ENCODE measurements at regions not wholly inside any gene's neighbourhood (a gene's known extent, or its start where the extent isn't known, plus 50 kb on each side); places are given as distances from the start of the nearest gene placed in this dataset.

DNA sequence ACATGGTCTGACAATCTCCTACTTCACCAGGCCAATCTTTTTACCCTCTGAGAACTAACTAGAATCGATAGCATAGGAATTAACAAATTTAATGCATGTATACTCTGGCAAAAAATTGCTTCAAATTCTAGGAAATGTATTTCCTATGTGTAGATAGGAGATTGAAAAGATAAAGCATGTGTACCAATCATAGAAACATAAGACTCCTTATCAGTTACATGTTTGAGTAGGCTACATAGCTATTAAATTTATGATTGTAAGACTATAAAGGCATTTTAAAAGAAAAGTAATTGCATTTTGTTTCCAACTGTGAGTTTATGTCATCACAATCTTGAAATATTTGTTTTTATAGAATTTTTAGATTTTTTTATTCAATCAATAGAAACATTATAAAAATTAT, 196.6 kb upstream of the HEY2 start:
- Histone ChIP-seq H3K4me3 (ENCODE audit: low read depth, low read length) (no peak overlapping the region), H3K36me3 (ENCODE audit: control insufficient read depth, insufficient read depth, low read length) (no peaks in the 10 kb centered on the region), H3K9me3 (ENCODE audit: control insufficient read depth in 2 of 2, low read length in 2 of 2) (no peaks in the 10 kb centered on the region), H3K27me3 (ENCODE audit: control insufficient read depth, insufficient read depth, low read length) (peaks cover 2% of the 10 kb centered on the region), H3K4me1 (ENCODE audit: control insufficient read depth, insufficient read depth, low read length, poor library complexity, severe bottlenecking) (no peaks in the 10 kb centered on the region), H3K27ac (ENCODE audit: insufficient read depth, low read length, poor library complexity, severe bottlenecking) (no peak overlapping the region)
- Mint-ChIP-seq H3K27ac (no peak overlapping the region), H3K27me3 (peaks cover 18% of the 10 kb centered on the region), H3K4me1 (no peaks in the 10 kb centered on the region), H3K36me3 (no peaks in the 10 kb centered on the region), H3K9me3 (no peaks in the 10 kb centered on the region), H3K4me3 (no peak overlapping the region)
- no peak for ATAC-seq (ENCODE audit: low read depth in 2 of 2)
- no peak for DNase-seq

DNA sequence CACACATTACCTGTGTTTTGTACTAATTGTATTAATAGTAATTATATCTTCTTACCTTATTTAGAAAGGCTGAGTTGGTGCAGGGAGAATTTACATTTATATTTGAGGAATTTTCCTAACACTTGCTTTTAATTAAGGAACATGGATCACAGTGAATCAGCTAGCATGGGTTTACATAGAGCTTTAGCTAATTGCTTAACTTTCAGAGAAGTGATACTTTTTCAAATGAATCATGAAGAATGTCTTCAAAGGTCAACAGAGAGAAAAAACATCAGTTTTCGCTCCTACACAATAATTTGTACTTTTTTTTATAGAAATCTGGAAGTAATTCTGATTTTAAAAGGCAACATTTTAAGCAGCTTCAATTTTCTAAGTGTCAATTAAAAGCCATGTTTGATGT, 195.0 kb upstream of the HEY2 start:
- Histone ChIP-seq H3K27me3 (ENCODE audit: control insufficient read depth, insufficient read depth, low read length) (peaks cover 2% of the 10 kb centered on the region), H3K4me3 (ENCODE audit: low read depth, low read length) (no peak overlapping the region), H3K9me3 (ENCODE audit: control insufficient read depth in 2 of 2, low read length in 2 of 2) (no peaks in the 10 kb centered on the region), H3K4me1 (ENCODE audit: control insufficient read depth, insufficient read depth, low read length, poor library complexity, severe bottlenecking) (no peaks in the 10 kb centered on the region), H3K36me3 (ENCODE audit: control insufficient read depth, insufficient read depth, low read length) (no peaks in the 10 kb centered on the region), H3K27ac (ENCODE audit: insufficient read depth, low read length, poor library complexity, severe bottlenecking) (no peak overlapping the region)
- no peak for DNase-seq
- ATAC-seq (ENCODE audit: low read depth in 2 of 2): no peak
- Mint-ChIP-seq H3K4me3 (no peak overlapping the region), H3K36me3 (no peaks in the 10 kb centered on the region), H3K27ac (peak overlapping the region in 1 of 3 donors; percentile 62), H3K27me3 (peaks cover 18% of the 10 kb centered on the region), H3K9me3 (no peaks in the 10 kb centered on the region), H3K4me1 (no peaks in the 10 kb centered on the region)

GRCh38 chr6:125558241-125558843, 191.1 kb upstream of the HEY2 start:
- ATAC-seq (ENCODE audit: low read depth in 2 of 2) (no peak), DNase-seq (no peak)
- Histone ChIP-seq H3K27ac (ENCODE audit: insufficient read depth, low read length, poor library complexity, severe bottlenecking) (no peak overlapping the region), H3K4me3 (ENCODE audit: low read depth, low read length) (no peak overlapping the region), H3K36me3 (ENCODE audit: control insufficient read depth, insufficient read depth, low read length) (no peaks in the 10 kb centered on the region), H3K9me3 (ENCODE audit: control insufficient read depth in 2 of 2, low read length in 2 of 2) (no peaks in the 10 kb centered on the region), H3K27me3 (ENCODE audit: control insufficient read depth, insufficient read depth, low read length) (peaks cover 2% of the 10 kb centered on the region), H3K4me1 (ENCODE audit: control insufficient read depth, insufficient read depth, low read length, poor library complexity, severe bottlenecking) (no peaks in the 10 kb centered on the region)
- H3K4me1 Mint-ChIP-seq: no peaks in the 10 kb centered on the region
- H3K4me3 Mint-ChIP-seq: no peak overlapping the region
- peaks cover 18% of the 10 kb centered on the region for H3K27me3 Mint-ChIP-seq
- H3K9me3 Mint-ChIP-seq: peaks cover 0 to 2% (median 0%) of the 10 kb centered on the region in 7 donors
- no peak overlapping the region for H3K27ac Mint-ChIP-seq
- no peaks in the 10 kb centered on the region for H3K36me3 Mint-ChIP-seq

GRCh38 chr6:125558907-125559306, 190.5 kb upstream of the HEY2 start:
- no peak overlapping the region for H3K4me3 Mint-ChIP-seq
- DNase-seq (no peak), ATAC-seq (ENCODE audit: low read depth in 2 of 2) (no peak)
- Histone ChIP-seq H3K27ac (ENCODE audit: insufficient read depth, low read length, poor library complexity, severe bottlenecking) (no peak overlapping the region), H3K27me3 (ENCODE audit: control insufficient read depth, insufficient read depth, low read length) (peaks cover 2% of the 10 kb centered on the region), H3K36me3 (ENCODE audit: control insufficient read depth, insufficient read depth, low read length) (no peaks in the 10 kb centered on the region), H3K4me3 (ENCODE audit: low read depth, low read length) (no peak overlapping the region), H3K4me1 (ENCODE audit: control insufficient read depth, insufficient read depth, low read length, poor library complexity, severe bottlenecking) (no peaks in the 10 kb centered on the region), H3K9me3 (ENCODE audit: control insufficient read depth in 2 of 2, low read length in 2 of 2) (no peaks in the 10 kb centered on the region)
- H3K4me1 Mint-ChIP-seq: no peaks in the 10 kb centered on the region
- H3K27me3 Mint-ChIP-seq: peaks cover 18% of the 10 kb centered on the region
- H3K36me3 Mint-ChIP-seq: no peaks in the 10 kb centered on the region
- no peak overlapping the region for H3K27ac Mint-ChIP-seq
- H3K9me3 Mint-ChIP-seq: peaks cover 0 to 2% (median 0%) of the 10 kb centered on the region in 7 donors

- ATAC-seq (ENCODE audit: low read depth in 2 of 2) (no peak), DNase-seq (no peak)
- no peaks in the 10 kb centered on the region for H3K36me3 Mint-ChIP-seq
- Histone ChIP-seq H3K9me3 (ENCODE audit: control insufficient read depth in 2 of 2, low read length in 2 of 2) (no peaks in the 10 kb centered on the region), H3K4me1 (ENCODE audit: control insufficient read depth, insufficient read depth, low read length, poor library complexity, severe bottlenecking) (no peaks in the 10 kb centered on the region), H3K27ac (ENCODE audit: insufficient read depth, low read length, poor library complexity, severe bottlenecking) (no peak overlapping the region), H3K36me3 (ENCODE audit: control insufficient read depth, insufficient read depth, low read length) (no peaks in the 10 kb centered on the region), H3K27me3 (ENCODE audit: control insufficient read depth, insufficient read depth, low read length) (no peaks in the 10 kb centered on the region), H3K4me3 (ENCODE audit: low read depth, low read length) (no peak overlapping the region)
- H3K27ac Mint-ChIP-seq: no peak overlapping the region
- H3K27me3 Mint-ChIP-seq: peaks cover under 1% of the 10 kb centered on the region
- H3K9me3 Mint-ChIP-seq: peaks cover 0 to 2% (median 0%) of the 10 kb centered on the region in 7 donors
- no peak overlapping the region for H3K4me3 Mint-ChIP-seq
- no peaks in the 10 kb centered on the region for H3K4me1 Mint-ChIP-seq
Observed at GRCh38 chr6:125562156-125562555, 187.3 kb upstream of the HEY2 start.

GRCh38 chr6:125564941-125565340, 184.5 kb upstream of the HEY2 start:
- Mint-ChIP-seq H3K36me3 (no peaks in the 10 kb centered on the region), H3K27me3 (peaks cover 8% of the 10 kb centered on the region), H3K4me1 (no peaks in the 10 kb centered on the region), H3K9me3 (peaks cover 0 to 3% (median 0%) of the 10 kb centered on the region in 7 donors), H3K4me3 (no peak overlapping the region), H3K27ac (no peak overlapping the region)
- DNase-seq (no peak), ATAC-seq (ENCODE audit: low read depth in 2 of 2) (no peak)
- Histone ChIP-seq H3K4me1 (ENCODE audit: control insufficient read depth, insufficient read depth, low read length, poor library complexity, severe bottlenecking) (no peaks in the 10 kb centered on the region), H3K27ac (ENCODE audit: insufficient read depth, low read length, poor library complexity, severe bottlenecking) (no peak overlapping the region), H3K9me3 (ENCODE audit: control insufficient read depth in 2 of 2, low read length in 2 of 2) (no peaks in the 10 kb centered on the region), H3K27me3 (ENCODE audit: control insufficient read depth, insufficient read depth, low read length) (no peaks in the 10 kb centered on the region), H3K4me3 (ENCODE audit: low read depth, low read length) (no peak overlapping the region), H3K36me3 (ENCODE audit: control insufficient read depth, insufficient read depth, low read length) (no peaks in the 10 kb centered on the region)

DNA sequence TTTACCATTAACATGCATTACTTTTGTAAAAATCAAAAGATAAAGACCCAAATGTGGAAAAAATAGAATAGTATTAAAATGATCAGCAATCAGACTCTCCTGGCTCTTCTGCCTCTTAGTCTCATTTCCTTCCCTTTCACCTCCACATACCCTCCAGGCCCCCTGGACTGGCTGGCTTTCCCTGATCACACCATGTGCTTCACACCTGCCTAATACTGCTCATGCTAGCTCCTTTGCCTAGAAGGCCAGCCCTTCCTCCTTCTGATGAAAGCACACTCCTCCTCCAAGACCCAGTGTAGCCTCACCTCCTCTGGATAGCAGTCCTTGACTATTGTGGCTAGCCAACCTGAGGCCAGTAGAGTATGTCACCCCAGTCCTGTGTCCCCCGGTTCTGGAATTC, 182.0 kb upstream of the HEY2 start:
- Histone ChIP-seq H3K9me3 (ENCODE audit: control insufficient read depth in 2 of 2, low read length in 2 of 2) (no peaks in the 10 kb centered on the region), H3K27me3 (ENCODE audit: control insufficient read depth, insufficient read depth, low read length) (no peaks in the 10 kb centered on the region), H3K27ac (ENCODE audit: insufficient read depth, low read length, poor library complexity, severe bottlenecking) (no peak overlapping the region), H3K4me1 (ENCODE audit: control insufficient read depth, insufficient read depth, low read length, poor library complexity, severe bottlenecking) (no peaks in the 10 kb centered on the region), H3K4me3 (ENCODE audit: low read depth, low read length) (no peak overlapping the region), H3K36me3 (ENCODE audit: control insufficient read depth, insufficient read depth, low read length) (no peaks in the 10 kb centered on the region)
- Mint-ChIP-seq H3K4me1 (no peaks in the 10 kb centered on the region), H3K9me3 (peaks cover 0 to 3% (median 0%) of the 10 kb centered on the region in 7 donors), H3K4me3 (no peak overlapping the region), H3K27me3 (peaks cover 14% of the 10 kb centered on the region), H3K27ac (no peak overlapping the region), H3K36me3 (no peaks in the 10 kb centered on the region)
- DNase-seq (no peak), ATAC-seq (ENCODE audit: low read depth in 2 of 2) (no peak)

GRCh38 chr6:125568609-125569008, 180.8 kb upstream of the HEY2 start:
- no peak for DNase-seq
- no peak for ATAC-seq (ENCODE audit: low read depth in 2 of 2)
- Mint-ChIP-seq H3K4me3 (no peak overlapping the region), H3K27me3 (peaks cover 14% of the 10 kb centered on the region), H3K27ac (no peak overlapping the region), H3K4me1 (no peaks in the 10 kb centered on the region), H3K9me3 (peaks cover 0 to 3% (median 0%) of the 10 kb centered on the region in 7 donors), H3K36me3 (no peaks in the 10 kb centered on the region)
- H3K9me3 ChIP-seq (ENCODE audit: control insufficient read depth in 2 of 2, low read length in 2 of 2): no peaks in the 10 kb centered on the region
- no peaks in the 10 kb centered on the region for H3K27me3 ChIP-seq (ENCODE audit: control insufficient read depth, insufficient read depth, low read length)
- no peaks in the 10 kb centered on the region for H3K36me3 ChIP-seq (ENCODE audit: control insufficient read depth, insufficient read depth, low read length)
- H3K27ac ChIP-seq (ENCODE audit: insufficient read depth, low read length, poor library complexity, severe bottlenecking): no peak overlapping the region
- no peaks in the 10 kb centered on the region for H3K4me1 ChIP-seq (ENCODE audit: control insufficient read depth, insufficient read depth, low read length, poor library complexity, severe bottlenecking)
- H3K4me3 ChIP-seq (ENCODE audit: low read depth, low read length): no peak overlapping the region

Measured in CD4-positive, CD25-positive, alpha-beta regulatory T cell (primary cell).